NB4 (cell line): ENCODE measurements at regions not wholly inside any gene's neighbourhood (a gene's known extent, or its start where the extent isn't known, plus 50 kb on each side); places are given as distances from the start of the nearest gene placed in this dataset.

Experiments used
- CTCF ChIP-seq: IDR thresholded peaks from one replicate; pipeline ENCODE4 v1.5.1; 2012; ENCODE audit warnings: low read depth, low read length
- MYC ChIP-seq: IDR thresholded peaks from 2 replicates; pipeline ENCODE4 v1.6.1; 2011; ENCODE audit warnings: low read depth, low read length
- POLR2A ChIP-seq: IDR thresholded peaks from 2 replicates; pipeline ENCODE4 v1.6.1; 2011; ENCODE audit warnings: mild to moderate bottlenecking; ENCODE audit not compliant: insufficient read length; ENCODE audit errors: extremely low read depth
- TF ChIP-seq, protein P1 (sequence below): IDR thresholded peaks from 2 replicates; pipeline ENCODE4 v1.6.1; 2011; ENCODE audit warnings: low read depth, low read length

DNA sequence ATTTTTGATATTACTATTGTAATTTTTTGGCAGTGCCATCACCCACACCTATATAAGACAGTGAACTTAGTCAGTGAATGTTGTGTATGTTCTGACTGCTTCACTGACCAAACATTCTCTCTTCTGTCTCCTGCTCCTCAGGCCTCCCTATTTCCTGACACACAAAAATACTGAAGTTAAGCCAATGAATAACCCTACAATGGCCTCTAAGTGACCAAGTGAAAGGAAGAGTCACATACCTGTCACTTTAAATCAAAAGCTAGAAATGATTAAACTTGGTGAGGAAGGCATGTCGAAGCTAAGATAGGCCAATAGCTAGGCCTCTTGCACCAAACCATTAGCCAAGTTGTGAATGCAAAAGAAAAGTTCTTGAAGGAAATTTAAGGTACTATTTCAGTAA is 151.9 kb downstream of the RND3 start:
- TF ChIP-seq CTCF, result no peak
- TF ChIP-seq, protein P1, sequence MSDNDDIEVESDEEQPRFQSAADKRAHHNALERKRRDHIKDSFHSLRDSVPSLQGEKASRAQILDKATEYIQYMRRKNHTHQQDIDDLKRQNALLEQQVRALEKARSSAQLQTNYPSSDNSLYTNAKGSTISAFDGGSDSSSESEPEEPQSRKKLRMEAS, result no peak
- no peak for TF ChIP-seq POLR2A
- no peak for TF ChIP-seq MYC
